Fibroblast of pulmonary artery (primary cell): ENCODE measurements at regions not wholly inside any gene's neighbourhood (a gene's known extent, or its start where the extent isn't known, plus 50 kb on each side); places are given as distances from the start of the nearest gene placed in this dataset.

Experiments
- DNase-seq: peaks from one replicate; pipeline ENCODE4 v3.0.0-alpha.2; 2010; ENCODE audit warnings: low read depth
- H3K4me3 ChIP-seq: replicated peaks from 2 replicates; pipeline ENCODE4 v1.5.1; 2011; ENCODE audit warnings: low read depth, mild to moderate bottlenecking, control low read depth, low read length, moderate library complexity
- TF ChIP-seq, protein P1 (sequence below): IDR thresholded peaks from 2 replicates; pipeline ENCODE4 v1.5.1; 2011; ENCODE audit warnings: mild to moderate bottlenecking, control low read depth, low read length, inconsistent platforms; ENCODE audit errors: missing control alignments

DNA sequence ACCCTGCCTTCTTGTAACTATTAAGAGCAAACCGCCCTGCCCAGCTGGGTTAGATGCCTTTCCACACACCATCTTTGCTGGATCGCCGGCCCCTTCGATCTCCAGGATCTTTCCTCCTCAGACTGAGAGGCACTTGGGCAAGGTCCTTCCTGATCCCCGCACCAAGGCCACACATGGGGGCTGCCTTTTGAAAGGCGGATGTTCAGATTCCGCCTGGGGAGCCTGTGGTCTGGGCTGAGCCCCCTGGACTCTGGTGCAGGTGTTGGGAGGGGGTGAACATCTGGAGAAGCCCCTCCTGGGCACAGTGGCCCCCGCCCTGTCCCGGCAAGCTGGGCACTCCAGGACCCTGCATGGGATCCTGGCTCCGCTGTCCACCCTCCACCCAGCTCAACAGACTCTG lies 135.4 kb upstream of the HDAC4 start:
- TF ChIP-seq, protein P1, sequence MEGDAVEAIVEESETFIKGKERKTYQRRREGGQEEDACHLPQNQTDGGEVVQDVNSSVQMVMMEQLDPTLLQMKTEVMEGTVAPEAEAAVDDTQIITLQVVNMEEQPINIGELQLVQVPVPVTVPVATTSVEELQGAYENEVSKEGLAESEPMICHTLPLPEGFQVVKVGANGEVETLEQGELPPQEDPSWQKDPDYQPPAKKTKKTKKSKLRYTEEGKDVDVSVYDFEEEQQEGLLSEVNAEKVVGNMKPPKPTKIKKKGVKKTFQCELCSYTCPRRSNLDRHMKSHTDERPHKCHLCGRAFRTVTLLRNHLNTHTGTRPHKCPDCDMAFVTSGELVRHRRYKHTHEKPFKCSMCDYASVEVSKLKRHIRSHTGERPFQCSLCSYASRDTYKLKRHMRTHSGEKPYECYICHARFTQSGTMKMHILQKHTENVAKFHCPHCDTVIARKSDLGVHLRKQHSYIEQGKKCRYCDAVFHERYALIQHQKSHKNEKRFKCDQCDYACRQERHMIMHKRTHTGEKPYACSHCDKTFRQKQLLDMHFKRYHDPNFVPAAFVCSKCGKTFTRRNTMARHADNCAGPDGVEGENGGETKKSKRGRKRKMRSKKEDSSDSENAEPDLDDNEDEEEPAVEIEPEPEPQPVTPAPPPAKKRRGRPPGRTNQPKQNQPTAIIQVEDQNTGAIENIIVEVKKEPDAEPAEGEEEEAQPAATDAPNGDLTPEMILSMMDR: no peak
- no peak overlapping the region for H3K4me3 ChIP-seq
- DNase-seq: no peak

DNA sequence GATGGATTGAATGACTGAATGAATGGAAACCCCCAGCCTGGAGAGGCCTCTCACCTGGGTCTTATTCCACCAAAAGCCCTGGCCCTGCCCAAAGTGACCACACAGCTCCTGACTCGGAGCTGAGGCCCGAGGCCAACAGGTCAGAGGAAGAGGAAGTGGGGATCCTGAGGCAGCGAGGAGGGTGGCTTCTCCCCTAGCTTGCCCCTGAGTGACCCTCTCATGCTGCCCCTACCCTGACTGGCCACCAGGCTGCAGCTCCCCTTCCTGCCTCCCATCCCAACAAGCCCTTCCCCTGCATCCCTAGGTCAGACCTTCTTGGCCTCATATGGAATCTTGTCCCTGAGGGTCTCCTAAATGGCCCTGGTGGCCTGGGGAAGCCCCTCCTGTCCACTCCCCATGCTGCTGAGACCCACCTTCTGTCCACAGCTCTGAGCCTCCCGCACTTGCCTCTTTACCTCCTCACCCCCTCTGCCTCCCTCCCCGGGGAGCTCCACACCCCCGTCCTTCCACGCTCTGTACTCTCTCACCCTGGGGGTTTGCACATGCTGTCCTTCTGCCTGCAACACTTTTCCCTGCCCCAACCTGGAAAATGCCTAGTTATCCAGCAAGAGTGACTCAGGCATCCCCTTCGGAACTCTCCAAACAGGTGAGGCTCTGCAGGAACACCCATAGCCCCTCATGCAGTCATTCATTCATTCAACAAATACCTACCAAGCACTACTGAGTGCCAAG lies 134.8 kb upstream of the HDAC4 start:
- no peak overlapping the region for H3K4me3 ChIP-seq
- DNase-seq: no peak
- TF ChIP-seq, protein P1: no peak

DNA sequence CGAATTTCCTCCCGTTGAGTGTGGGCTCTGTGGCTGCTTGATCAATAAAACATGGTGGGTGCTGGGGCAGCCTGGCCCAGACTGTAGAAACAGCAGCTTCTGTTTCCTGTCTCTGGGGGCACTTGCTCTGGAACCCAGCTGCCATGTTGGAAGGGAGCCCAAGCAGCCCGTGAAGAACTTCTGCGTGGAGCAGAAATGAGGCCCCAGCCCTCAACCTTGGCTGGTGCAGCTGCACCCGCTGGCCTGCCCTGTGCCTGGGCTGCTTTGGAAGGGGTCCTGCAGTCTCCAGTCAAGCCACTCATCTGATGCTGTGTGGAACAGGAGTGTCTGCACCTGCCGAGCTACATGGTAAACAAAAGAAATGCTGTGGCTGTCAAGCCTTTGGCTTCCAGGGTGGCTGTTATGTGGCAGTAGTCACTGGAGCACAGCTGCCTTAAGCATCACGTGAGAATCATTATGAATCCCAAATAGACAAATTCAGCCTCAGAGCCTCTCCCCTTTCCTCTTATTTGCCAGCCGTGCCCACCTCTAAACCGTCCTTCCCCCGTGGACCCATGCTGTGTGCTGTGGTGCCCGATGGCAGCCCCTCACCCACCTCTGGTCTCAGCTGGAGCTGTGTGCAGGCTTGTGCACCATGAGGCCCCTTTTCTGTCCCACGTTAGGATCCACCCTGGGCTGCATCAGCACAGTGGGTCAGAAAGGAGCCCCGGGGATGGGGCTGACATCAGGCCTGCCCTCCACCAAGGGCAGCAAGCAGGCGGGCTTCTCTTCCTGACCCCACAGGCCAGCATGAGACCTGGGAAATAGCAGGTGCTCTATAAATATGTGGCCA lies 134.0 kb upstream of the HDAC4 start:
- no peak for DNase-seq

DNA sequence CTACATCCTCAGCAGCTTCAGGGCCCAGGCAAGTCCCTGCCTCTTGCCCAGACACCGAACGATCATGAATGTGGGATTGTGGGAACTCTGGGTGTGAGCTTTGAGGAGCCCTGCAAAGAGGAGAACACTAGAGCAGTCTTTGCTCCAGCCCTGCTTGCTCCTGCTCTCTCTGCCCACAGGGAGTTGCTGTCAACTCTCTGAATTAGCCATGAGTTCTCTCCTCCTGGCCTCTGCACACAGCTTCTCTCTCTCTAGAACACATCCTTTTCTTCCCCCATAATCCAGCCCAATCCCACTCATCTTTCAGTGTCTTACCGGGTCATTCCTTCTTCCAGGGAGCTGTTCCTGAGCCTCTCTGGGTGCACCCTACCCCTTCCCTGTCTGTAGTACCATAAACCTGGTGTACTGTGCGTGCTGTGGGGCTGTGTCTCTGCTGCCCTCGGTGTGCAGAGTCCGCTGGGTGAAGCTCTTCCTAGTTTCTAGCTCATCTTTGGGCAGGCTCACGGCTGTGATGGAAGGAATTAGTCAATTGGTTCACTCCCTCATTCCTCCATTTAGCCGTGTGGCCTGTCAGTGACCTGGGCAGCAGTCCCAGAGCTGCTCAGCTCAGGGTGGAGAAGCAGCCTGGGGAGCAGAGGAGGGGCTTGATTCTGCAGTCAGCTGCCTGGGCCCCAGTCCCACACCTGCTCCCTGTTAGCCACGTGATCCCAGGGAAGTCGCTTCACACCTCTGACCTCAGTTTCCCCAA lies 132.9 kb upstream of the HDAC4 start:
- no peak for DNase-seq
- H3K4me3 ChIP-seq: no peak overlapping the region
- TF ChIP-seq, protein P1: no peak

More for the DNA sequence above, 134.0 kb upstream of the HDAC4 start:
- TF ChIP-seq, protein P1: no peak
- no peak overlapping the region for H3K4me3 ChIP-seq

DNA sequence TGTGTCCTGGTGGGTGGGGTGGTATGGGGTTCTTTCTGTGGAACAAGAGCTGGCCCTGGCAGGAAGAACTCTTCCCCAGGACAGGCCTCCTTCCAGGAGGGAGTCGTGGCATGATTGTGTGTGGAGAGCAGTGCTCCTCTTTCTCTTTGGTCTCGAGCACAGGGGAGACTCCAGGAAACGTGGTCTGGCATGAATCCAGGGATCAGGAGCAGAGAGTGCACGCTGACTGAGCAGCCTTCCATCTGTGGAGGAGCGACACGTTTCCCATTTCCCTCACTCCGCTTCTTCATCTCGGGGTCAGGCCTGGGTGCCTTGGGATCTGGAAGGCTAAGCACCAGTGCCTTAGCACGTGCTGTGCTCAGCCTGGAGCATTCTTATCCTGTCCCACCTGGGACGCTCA lies 132.0 kb upstream of the HDAC4 start:
- TF ChIP-seq, protein P1: no peak
- no peak overlapping the region for H3K4me3 ChIP-seq
- DNase-seq: no peak

DNA sequence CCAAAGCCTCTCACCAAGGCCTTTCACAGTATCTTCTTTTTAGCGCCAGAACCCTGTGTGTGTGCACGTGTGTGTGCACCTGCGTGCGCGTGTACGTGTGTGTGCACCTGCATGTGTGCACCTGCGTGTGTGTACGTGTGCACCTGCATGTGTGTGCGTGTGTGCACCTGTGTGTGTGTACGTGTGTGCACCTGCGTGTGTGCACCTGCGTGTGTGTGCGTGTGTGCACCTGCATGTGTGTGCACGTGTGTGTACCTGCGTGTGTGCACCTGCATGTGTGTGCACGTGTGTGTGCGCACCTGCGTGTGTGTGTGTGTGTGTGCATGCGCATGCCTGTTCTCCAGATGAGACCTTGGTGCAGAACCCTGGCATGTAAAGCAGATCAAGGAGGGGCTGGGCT lies 131.4 kb upstream of the HDAC4 start:
- DNase-seq: no peak
- H3K4me3 ChIP-seq: no peak overlapping the region
- TF ChIP-seq, protein P1: no peak
